Stimulated activated CD4-positive, alpha-beta T cell treated with anti-CD3 and anti-CD28 coated beads, Interleukin-15, amount 100 ng/mL, for 1 hour (primary cell): ENCODE measurements at regions not wholly inside any gene's neighbourhood (a gene's known extent, or its start where the extent isn't known, plus 50 kb on each side); places are given as distances from the start of the nearest gene placed in this dataset.
A peak's percentile ranks its signal among the peaks of the same experiment; 100 is the strongest.
"Not testable (repeated sequence)": the region's sequence is repeated elsewhere in the genome, so short reads cannot be mapped to it uniquely, and the experiment has no call there.

Experiments used
- DNase-seq, 2 donors: peaks; one replicate each; pipeline ENCODE4 v3.0.0-alpha.2; 2020; ENCODE audit warnings: low read depth in 1 of 2, low spot score in 1 of 2

DNA sequence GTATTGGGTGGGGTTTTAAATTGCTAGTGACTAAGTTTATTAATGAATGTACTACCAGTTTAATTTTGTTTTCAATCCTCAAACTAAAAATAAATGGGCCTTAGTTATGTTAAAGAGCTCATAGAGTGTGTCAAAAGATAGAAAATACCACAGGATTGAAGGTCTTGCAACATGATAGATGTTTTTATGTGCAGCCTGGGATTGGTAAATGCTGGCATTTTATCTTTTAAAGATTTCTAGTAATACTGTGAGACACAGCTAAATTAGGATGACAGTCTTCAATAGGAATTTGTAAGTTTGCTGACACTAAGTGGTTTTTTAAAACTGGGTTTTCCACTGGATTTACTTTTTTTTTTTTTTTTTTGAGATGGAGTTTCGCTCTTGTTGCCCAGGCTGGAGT, 122.3 kb downstream of the HAUS1 start:
- no peak for DNase-seq

DNA sequence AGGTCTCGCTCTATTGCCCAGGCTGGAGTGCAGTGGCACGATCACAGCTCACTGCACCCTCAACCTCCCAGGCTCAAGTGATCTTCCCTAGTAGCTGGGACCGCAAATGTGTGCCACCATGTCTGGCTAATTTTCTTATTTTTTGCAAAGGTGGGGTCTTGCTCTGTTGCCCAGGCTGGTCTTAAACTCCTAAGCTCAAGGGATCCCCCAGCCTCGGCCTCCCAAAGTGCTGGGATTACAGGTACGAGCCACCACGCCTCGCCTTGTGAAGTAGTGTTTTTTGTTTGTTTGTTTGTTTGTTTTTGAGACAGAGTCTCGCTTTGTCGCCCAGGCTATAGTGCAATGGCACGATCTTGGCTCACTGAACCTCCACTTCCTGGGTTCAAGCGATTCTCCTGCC, 125.5 kb downstream of the HAUS1 start:
- DNase-seq, result not testable (repeated sequence)

DNA sequence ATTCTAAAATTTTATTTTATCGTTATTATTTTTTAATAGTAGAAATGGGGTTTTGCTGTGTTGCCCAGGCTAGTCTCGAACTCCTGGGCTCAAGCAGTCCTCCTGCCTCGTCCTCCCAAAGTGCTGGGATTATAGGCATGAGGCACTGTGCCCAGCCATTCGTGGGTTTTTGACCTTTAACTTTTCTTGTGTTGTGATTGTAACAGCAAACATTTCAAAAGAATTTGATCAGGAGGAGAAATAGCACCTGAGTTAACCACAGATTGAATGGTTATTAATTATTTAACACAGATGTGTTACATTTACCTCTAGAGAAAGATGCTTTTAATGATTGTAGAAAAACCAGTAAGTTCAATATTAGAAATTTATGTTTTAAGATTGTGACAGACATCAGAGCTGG, 132.0 kb downstream of the HAUS1 start:
- no peak for DNase-seq

DNA sequence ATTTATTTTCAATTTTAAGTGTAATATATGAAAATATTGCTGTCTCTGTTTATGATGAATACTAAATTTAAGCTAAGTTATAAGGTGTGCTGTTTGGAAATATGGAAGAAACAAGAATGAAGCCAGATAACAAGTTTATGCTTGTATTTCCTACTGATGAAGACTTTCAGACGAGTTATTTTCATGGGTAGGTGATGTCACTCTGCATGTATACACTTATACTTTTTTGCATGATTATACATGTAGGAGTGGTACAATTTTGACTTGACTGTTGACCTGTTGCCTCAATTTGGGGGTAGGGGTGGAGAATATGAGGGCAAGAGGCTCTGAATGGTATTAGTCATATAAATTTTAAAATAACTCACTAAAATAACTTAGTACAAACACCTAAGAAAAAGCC, 133.7 kb downstream of the HAUS1 start:
- DNase-seq, result no peak

DNA sequence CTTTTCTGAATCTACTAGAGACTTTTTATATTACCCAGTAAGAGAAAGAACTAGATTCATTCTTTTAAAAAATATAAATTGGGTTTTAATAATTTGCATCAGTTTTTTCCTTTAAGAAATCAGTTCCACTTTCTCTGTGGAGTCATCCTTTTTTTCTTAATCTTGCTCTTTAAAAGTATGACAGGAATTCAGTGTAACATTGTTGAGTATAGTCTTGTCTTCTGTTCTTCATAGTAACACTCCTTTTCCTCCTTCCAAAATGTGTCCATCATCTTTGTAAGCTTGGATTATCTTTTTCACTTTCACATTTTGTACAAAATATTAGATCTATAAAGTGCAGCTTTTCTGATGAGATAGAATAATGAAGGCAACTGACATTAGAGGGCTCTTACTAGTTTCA, 135.4 kb downstream of the HAUS1 start:
- no peak for DNase-seq

DNA sequence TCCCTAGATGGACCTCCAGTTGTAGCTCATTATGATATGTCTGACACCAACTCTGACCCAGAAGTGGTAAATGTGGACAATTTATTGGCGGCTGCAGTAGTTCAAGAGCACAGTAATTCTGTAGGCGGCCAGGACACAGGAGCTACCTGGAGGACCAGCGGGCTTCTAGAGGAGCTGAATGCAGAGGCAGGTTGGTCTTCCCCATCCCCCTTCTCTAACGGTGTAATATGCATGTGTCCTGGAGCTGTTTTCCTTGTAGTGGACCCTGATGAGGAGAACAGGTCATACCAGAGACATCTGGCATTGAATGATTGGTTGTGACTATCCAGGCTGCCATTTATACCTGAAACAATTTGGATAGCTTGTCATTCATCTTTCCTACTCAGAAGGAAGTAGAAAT, 135.8 kb downstream of the HAUS1 start:
- no peak for DNase-seq

DNA sequence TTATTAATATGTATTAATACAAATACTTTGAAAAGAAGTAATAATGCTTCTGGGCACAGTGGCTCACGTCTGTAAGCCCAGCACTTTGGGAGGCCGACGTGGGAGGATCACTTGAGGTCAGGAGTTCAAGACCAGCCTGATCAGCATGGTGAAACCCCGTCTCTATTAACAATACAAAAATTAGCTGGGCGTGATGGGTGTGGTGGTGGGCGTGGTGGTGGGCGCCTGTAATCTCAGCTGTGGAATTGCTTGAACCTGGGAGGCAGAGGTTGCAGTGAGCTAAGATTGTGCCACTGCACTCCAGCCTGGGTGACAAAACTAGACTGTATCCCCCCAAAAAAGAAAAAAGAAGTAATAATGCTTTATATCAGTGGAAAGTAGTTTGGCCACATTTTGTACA, 137.2 kb downstream of the HAUS1 start:
- DNase-seq, result not testable (repeated sequence)

DNA sequence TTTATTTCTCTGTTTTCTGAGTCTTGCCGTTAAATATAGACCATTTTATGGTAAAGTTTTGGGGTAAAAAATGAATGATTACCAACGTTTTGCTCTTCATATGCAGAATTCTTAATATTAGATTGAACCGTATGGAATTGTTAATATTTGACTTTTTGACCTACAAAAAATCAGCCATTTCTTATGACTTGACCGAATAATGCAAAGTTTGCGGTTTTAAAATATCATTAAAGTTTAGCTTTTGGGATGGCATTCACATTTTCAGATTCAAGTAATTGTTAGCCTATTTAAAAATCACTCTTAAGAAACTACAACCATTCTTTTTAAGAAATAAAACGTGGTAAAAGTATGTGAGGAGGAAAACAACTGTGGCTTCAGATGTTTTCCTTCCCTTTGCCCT, 138.0 kb downstream of the HAUS1 start:
- DNase-seq, result no peak

DNA sequence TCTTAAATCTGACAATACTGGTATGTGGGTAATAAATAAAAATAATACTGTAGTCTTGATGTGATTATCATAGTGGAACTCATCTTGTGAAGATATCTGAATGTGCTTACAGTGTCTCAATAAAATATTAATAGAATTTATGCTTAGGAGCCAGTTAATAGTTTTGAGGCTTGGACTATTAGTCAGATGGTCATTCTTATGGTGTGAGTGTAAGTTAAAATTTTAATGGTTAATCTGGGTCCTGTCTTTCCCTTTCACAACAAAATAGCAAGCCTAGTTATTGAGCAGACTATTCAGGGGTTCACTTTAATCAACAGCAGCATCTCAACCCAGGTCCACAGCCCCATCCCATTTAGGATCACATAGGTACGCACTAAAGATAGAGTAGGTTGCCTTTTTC, 138.9 kb downstream of the HAUS1 start:
- no peak for DNase-seq

DNA sequence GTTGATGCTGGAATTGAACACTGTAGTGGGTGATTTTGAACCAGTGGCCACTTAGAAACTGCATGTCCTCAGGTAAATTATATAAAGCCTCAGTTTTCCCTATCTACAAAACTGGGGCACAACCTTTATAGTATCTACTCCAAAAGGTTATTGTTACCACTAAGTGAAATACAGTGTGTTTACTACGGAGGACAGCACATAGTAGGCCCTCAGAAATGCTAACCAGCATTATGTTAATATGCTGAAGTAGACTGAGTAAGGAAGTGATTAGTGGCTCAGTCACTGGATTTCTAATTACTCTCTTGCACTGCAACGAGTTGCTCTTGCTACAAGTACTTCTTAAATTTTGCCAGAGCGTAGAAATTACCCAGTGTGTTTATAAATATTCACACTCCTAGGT, 139.5 kb downstream of the HAUS1 start:
- no peak for DNase-seq

DNA sequence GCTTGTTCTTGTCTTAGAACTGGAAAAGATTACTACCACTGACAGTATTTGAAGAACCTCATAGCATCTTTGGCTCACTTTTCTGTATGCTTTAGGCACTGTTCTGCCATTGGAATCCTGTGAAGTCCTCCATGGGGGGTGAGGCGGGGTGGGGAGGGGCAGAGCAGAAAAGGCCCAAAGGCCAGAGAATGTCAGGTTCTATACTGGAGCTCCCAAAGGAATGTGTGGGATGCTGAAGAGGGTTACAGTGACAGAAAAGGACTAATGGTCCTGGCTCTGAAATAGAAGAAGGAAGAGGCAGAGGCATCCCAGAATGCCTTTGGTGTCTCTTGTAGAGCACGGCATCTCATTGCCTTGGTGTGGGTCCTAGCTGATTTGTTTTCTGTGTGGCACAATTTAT, 141.9 kb downstream of the HAUS1 start:
- DNase-seq, result no peak

DNA sequence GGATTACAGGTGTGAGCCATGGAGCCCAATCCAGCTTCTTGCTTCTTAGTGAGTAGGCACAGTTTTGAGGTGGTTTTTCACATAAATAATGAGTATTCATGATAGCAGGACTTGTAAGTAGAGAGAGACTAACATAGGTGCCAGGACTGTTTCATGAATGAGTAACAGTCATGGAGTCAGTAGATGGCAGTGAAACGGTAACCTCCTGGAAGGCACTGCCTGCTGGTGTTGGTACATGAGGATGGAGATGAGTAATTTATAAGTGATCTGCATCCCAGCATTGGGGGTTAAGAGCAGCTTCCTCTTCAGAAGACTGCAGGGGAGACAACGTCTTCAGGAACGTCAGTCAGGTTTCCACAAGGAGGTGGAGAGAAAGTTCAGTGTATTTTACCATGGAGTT, 143.8 kb downstream of the HAUS1 start:
- no peak for DNase-seq

DNA sequence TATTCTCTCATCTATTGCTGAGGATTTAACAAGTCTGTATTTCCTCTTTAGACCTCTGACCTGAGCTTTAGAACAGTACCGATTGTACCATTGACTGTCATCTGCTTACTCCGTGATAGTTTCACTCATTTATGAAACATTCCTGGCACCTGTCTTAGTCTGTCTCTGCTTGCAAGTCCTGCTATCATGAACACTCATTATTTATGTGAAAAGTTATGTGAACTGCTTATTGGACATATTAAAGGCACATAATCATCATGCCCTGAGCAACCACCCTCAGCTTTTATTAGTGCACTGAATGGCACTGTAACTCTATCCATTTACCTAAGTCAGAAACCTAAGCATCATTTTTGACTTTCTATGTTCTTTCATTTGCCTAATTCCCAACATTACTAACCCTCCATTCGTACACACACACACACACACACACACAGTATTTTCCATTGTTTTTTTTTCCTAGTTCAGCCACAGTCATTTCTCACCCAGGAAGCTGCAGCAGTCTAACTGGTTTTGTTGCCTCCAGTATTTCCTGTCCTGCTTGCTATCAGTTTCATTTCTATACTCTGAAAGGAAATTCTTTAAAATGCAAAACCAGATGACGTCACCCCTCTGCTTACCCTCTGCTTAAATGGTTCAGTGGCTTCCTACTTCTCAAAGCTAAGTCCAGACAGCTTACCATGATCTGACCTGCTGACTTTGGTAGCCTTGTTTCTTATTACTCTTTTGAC, 146.1 kb downstream of the HAUS1 start:
- DNase-seq, result peak in 1 of 2 donors; percentile 5

DNA sequence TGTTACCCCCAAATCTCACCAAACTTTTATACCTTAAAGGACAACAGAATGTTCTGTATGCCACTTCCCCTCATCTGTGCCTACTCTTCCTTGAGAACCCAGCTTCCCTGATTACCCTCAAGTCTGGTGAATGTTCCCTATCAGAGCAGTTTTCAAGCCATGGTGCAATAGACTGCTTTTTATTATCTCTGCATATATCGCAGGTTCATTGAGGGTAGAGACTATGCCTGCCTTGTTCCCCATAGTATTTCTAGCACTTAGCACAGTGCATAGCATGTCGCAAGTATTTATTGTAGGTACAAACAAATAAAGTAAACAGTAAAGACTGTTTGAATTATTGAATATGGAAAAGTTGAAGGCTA, 146.6 kb downstream of the HAUS1 start:
- DNase-seq, result no peak

DNA sequence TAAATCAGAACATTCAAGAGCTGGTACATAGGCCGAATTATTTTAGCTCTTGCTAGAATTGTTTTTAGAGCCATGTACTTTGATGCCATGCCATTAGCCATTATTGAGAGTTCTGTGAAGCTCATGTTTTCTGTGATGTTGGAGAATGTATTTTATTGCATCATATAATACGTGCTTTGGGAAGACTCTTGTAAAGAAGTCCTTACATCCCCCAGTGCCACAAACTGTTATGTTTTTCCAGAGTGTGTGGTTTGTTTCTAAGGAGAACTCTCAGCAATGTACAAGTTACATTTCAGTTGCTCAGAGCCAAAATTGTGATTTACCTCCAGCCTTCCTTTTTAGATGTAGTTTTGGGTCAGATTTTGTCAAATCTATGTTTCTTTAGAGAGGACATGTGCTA, 148.6 kb downstream of the HAUS1 start:
- DNase-seq, result no peak

DNA sequence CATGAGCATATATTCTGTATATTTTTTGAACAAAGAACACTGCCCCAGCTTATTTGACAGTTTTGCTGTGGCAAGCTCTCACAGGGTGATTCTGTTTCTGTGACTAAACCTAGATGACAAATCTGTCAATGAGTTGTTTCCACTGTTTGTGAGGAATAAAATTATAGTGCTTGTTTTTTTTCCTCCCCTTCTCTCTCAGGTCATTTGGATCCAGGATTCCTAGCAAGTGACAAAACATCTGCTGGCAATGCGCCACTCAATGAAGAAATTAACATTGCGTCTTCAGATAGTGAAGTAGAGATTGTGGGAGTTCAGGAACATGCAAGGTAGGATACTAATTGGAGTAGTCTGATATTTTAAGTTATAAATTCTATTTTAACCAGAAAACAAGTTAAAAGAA, 149.3 kb downstream of the HAUS1 start:
- no peak for DNase-seq

DNA sequence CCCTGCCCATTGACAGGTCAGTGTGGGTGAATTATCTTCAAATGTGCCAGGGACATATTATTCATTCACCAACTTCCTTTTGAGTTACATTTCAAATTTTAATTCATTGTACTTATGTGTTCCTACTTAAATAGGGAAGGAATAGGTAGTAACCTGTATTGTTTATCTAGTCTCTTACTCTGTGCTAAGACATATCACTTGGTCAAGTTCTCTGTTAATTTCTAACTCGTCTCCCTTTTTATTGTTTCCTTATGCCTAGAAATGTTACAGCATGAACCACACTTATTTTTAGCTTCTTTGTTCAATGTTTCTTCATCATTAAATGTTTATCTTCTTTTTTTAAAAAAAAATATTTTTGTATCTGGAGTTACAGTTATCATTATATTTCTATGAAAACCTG, 151.9 kb downstream of the HAUS1 start:
- DNase-seq, result no peak

DNA sequence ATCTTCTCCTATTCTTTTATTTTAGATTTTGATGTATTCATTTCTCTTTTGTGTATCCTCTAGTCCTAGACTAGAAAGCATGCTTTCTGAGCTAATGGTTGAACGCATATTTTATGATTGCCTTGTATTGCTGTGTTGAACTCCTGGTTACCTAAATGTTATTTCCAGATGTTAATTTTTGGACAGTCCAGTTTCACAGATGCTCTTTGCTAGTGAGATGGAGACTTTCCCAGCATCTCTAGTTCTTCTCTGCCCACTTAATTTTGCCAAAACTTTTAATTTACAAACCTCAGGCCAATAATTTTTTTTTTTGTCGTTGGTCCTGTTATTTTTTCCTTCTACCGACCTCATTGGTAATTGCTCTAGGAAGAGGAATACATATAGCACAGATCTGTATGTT, 153.2 kb downstream of the HAUS1 start:
- no peak for DNase-seq

DNA sequence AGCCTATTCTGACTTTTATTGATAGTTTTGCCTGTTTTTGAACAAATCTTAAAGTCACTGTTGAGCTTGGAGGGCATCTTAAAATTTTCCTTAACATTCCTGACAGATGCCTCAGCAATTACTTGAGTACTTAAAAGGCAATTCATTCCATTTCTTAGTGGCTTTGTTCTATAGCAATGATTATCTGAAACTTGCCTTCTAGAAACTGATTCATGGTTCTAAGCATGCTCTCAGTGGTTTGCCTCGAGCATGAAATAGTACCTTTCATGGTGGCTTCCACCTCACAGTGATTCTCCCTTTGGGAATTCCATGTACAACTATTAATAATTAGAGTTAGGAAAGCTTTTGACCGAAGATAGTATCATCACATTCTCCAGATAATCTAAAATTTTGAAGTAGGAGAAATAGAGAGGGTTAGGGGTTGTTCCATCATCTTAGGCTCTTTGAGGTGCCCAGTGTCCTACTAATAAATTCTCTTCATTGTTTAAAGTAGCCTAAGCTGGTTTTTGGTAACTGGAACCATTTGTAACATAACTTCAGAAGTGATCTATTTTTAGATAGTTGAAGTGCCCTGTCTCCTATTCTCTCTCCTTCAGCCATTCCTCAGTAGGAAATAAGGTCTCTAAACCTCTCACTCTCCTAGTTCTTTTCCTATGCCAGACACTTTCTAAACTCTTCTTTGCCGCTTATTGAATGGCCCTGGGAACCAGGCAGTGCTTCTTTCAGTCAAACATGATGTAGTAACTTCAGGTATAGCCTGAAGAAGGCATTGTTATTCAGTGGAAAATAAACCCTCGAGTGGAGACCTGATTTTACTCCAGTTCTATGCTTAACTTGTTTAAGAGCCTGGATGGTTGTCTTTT, 156.1 kb downstream of the HAUS1 start:
- no peak for DNase-seq

DNA sequence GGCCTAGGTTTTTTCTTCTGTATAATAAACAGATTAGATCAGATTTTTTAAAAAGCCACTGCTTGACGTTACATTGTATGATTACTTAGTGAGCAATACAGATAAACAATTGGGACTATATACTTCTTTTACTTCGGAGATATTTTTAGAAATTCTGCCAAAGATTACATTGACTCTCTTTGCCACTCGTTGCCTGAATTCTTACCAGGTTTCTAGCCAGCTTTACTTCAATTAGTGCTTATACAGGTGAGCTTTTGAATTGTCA, 156.6 kb downstream of the HAUS1 start:
- DNase-seq, result no peak

DNA sequence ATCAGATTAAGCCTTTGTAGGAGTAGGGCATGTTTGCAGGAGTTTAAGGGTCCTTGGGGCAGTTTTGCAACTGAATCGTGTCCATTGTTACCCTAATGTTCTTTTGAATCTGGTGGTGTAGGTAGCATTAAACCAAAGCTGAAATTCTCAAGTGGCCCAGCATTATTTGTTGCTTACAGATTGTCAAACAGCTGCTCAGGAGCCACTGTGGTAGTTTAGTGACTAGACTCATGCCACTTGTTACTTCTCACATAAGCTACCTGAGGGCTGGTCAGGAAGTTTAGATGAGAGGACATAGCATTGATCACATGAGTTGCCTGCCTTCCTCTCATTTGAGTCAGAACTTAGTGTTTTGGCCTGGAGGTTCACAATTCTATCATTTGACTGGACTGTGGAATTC, 157.6 kb downstream of the HAUS1 start:
- DNase-seq, result no peak

DNA sequence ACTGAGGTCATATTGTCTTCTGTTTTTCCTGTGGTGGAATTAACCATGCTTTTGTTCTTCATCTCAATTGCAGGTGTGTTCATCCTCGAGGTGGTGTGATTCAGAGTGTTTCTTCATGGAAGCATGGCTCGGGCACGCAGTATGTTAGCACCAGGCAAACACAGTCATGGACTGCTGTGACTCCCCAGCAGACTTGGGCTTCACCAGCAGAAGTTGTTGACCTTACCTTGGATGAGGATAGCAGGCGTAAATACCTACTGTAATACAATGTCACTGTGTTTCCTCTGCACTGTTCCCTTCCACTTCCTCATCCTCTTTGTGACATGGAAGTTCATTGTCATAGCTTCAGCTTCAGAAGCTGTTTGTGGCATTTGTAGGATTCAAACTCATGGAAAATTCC, 158.7 kb downstream of the HAUS1 start:
- DNase-seq, result no peak

DNA sequence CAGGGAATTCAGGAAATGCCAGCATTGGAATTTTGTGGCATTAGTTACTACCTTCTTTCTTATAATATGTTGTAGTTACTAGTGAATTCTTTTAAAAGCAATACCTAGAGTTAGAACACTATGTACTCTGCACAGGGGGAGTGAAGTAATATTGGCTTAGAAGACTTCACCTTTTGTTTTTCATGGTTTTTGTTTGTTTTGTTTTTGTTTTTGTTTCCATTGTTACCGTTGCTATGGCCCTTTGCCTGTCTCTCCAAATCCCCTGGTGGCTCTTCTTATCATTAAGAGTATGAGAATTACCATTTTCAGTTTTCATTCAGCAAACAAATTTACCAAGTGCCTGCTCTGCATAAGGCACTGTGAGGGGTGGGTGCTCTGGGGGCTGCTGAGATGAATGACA, 160.1 kb downstream of the HAUS1 start:
- DNase-seq, result no peak
